ENCODE measurements at regions not wholly inside any gene's neighbourhood (a gene's known extent, or its start where the extent isn't known, plus 50 kb on each side); places are given as distances from the start of the nearest gene placed in this dataset.
A peak's percentile ranks its signal among the peaks of the same experiment; 100 is the strongest.

GRCh38 chr2:236873636-236874035 is 212.1 kb upstream of the COPS8 start:
- intact Hi-C loops (cut with DNase I), result no loop called here
- Histone ChIP-seq H3K4me3 (no peak overlapping the region), H3K27ac (no peak overlapping the region), H3K4me1 (no peaks in the 10 kb centered on the region), H3K9me3 (no peaks in the 10 kb centered on the region), H3K27me3 (no peaks in the 10 kb centered on the region), H3K36me3 (no peaks in the 10 kb centered on the region), H3K9ac (ENCODE audit: low read depth in 2 of 2, low read length in 2 of 2) (no peak overlapping the region)
- DNase-seq, result no peak
- no peak for TF ChIP-seq CTCF (IDR thresholded peaks at IDR 0.05)

- intact Hi-C loops (cut with DNase I), result no loop called here
- no peak overlapping the region for H3K9ac ChIP-seq (ENCODE audit: low read depth in 2 of 2, low read length in 2 of 2)
Measured at GRCh38 chr2:236874866-236875481, 210.7 kb upstream of the COPS8 start.

GRCh38 chr2:236875906-236876505 is 209.7 kb upstream of the COPS8 start:
- Histone ChIP-seq H3K4me1 (no peaks in the 10 kb centered on the region), H3K9ac (ENCODE audit: low read depth in 2 of 2, low read length in 2 of 2) (no peak overlapping the region), H3K27me3 (no peaks in the 10 kb centered on the region), H3K9me3 (no peaks in the 10 kb centered on the region), H3K4me3 (no peak overlapping the region), H3K27ac (no peak overlapping the region), H3K36me3 (no peaks in the 10 kb centered on the region)
- DNase-seq, result peak; percentile 20
- intact Hi-C loops (cut with DNase I), result no loop called here
- TF ChIP-seq CTCF (IDR thresholded peaks at IDR 0.05), result no peak

More at GRCh38 chr2:236874866-236875481, 210.7 kb upstream of the COPS8 start:
- Histone ChIP-seq H3K27ac (no peak overlapping the region), H3K4me3 (no peak overlapping the region), H3K4me1 (no peaks in the 10 kb centered on the region), H3K9me3 (no peaks in the 10 kb centered on the region), H3K36me3 (no peaks in the 10 kb centered on the region), H3K27me3 (no peaks in the 10 kb centered on the region)
- DNase-seq, result peak; percentile 7
- TF ChIP-seq CTCF (IDR thresholded peaks at IDR 0.05), result no peak

- H3K4me1 ChIP-seq, result no peaks in the 10 kb centered on the region
- H3K36me3 ChIP-seq, result no peaks in the 10 kb centered on the region
- intact Hi-C loops (cut with DNase I), result no loop called here
- TF ChIP-seq CTCF (IDR thresholded peaks at IDR 0.05), result no peak
- H3K9ac ChIP-seq (ENCODE audit: low read depth in 2 of 2, low read length in 2 of 2), result no peak overlapping the region
- H3K4me3 ChIP-seq, result no peak overlapping the region
- H3K27me3 ChIP-seq, result no peaks in the 10 kb centered on the region
- H3K9me3 ChIP-seq, result no peaks in the 10 kb centered on the region
- H3K27ac ChIP-seq, result no peak overlapping the region
- no peak for DNase-seq
Measured at GRCh38 chr2:236876642-236877041, 209.0 kb upstream of the COPS8 start.

- no peak overlapping the region for H3K4me3 ChIP-seq
- no peak overlapping the region for H3K27ac ChIP-seq
- H3K27me3 ChIP-seq, result no peaks in the 10 kb centered on the region
- H3K9me3 ChIP-seq, result no peaks in the 10 kb centered on the region
- no peaks in the 10 kb centered on the region for H3K36me3 ChIP-seq
- H3K9ac ChIP-seq (ENCODE audit: low read depth in 2 of 2, low read length in 2 of 2), result no peak overlapping the region
- DNase-seq, result no peak
- TF ChIP-seq CTCF (IDR thresholded peaks at IDR 0.05), result no peak
- H3K4me1 ChIP-seq, result no peaks in the 10 kb centered on the region
- intact Hi-C loops (cut with DNase I), result no loop called here
Measured at GRCh38 chr2:236877972-236878371, 207.7 kb upstream of the COPS8 start.
